Endothelial cell of umbilical vein (primary cell): ENCODE measurements at regions not wholly inside any gene's neighbourhood (a gene's known extent, or its start where the extent isn't known, plus 50 kb on each side); places are given as distances from the start of the nearest gene placed in this dataset.

Experiments
- BruUV-seq: library from RNA; stranded (reverse); fragments of 400-500 nt; replicated peaks from 2 replicates; lab custom pipeline; 2021; lab: Mats Ljungman, UMichigan
- CTCF ChIA-PET: fragments of 300-600, 350-600 bp; sonication (Branson Sonifier 250); formaldehyde crosslinking; loops from one replicate; lab custom pipeline; 2021; ENCODE audit warnings: antibody characterized with exemption, inconsistent platforms; lab: Charles Lee
- POLR2A ChIA-PET: fragments of 300-600, 350-600 bp; sonication (Branson Sonifier 250); formaldehyde crosslinking; loops from one replicate; lab custom pipeline; 2021; ENCODE audit warnings: antibody characterized with exemption, inconsistent platforms; lab: Charles Lee
- DNase-seq: peaks from one replicate; pipeline ENCODE4 v3.0.0-alpha.2; 2011; ENCODE audit warnings: low read depth, low spot score
- FAIRE-seq: peaks from 2 replicates; lab custom pipeline; 2011; peaks lifted over from hg19 to GRCh38; lab: Jason Lieb, UNC
- H2AFZ ChIP-seq: 2 replicates; pipeline ENCODE4 v1.6.0; 2012; ENCODE audit warnings: low read depth, low read length, control low read depth, inconsistent platforms
- H3K27ac ChIP-seq: 2 replicates; pipeline ENCODE4 v1.5.1; 2011; ENCODE audit warnings: low read depth, mild to moderate bottlenecking, control low read depth, low read length, moderate library complexity; ENCODE audit not compliant: insufficient read depth
- H3K27me3 ChIP-seq, 2 experiments: 2 replicates each; pipeline versions ENCODE4 v1.6.0 to v1.6.1; 2011; ENCODE audit warnings: low read length in 2 of 2, mixed read lengths in 1 of 2; ENCODE audit not compliant: control insufficient read depth in 2 of 2, insufficient read depth in 2 of 2
- H3K36me3 ChIP-seq, 2 experiments: 2 replicates in 1 of 2; 3 replicates in 1 of 2; pipeline ENCODE4 v1.5.1; 2011; ENCODE audit warnings: low read length in 2 of 2, mild to moderate bottlenecking in 1 of 2, moderate library complexity in 1 of 2; ENCODE audit not compliant: control insufficient read depth in 2 of 2, insufficient read depth in 2 of 2; ENCODE audit errors: extremely low read depth in 1 of 2
- H3K4me1 ChIP-seq: 3 replicates; pipeline ENCODE4 v1.5.1; 2011; ENCODE audit warnings: mild to moderate bottlenecking, low read length; ENCODE audit not compliant: control insufficient read depth, insufficient read depth; ENCODE audit errors: extremely low read depth
- H3K4me2 ChIP-seq: 2 replicates; pipeline ENCODE4 v1.6.1; 2011; ENCODE audit warnings: low read length, control low read depth, mixed read lengths; ENCODE audit not compliant: insufficient read depth
- H3K4me3 ChIP-seq, 3 experiments: fragments of 200-600 bp in 1 of 3; sonication (generic), shearing (Covaris generic) in 1 of 3; replicated peaks in 1 of 3; 2 replicates each; pipeline ENCODE4 v1.5.1; 2011 to 2016; ENCODE audit warnings: control low read depth in 3 of 3, low read length in 3 of 3, mild to moderate bottlenecking in 2 of 3, inconsistent platforms in 1 of 3, low read depth in 1 of 3, moderate library complexity in 1 of 3; ENCODE audit not compliant: insufficient read depth in 1 of 3
- H3K79me2 ChIP-seq: 2 replicates; pipeline ENCODE4 v1.6.0; 2012; ENCODE audit warnings: low read length, inconsistent platforms; ENCODE audit not compliant: control insufficient read depth, insufficient read depth
- H3K9ac ChIP-seq: replicated peaks from 2 replicates; pipeline ENCODE3; 2011; ENCODE audit warnings: low read length, control low read depth; ENCODE audit not compliant: insufficient read depth; ENCODE audit errors: extremely low read depth
- H3K9me1 ChIP-seq: replicated peaks from 3 replicates; pipeline ENCODE4 v1.6.0; 2011; ENCODE audit warnings: mild to moderate bottlenecking, low read length; ENCODE audit not compliant: control insufficient read depth, insufficient read depth; ENCODE audit errors: extremely low read depth
- H3K9me3 ChIP-seq: replicated peaks from 2 replicates; pipeline ENCODE4 v1.5.1; 2012; ENCODE audit warnings: low read length, inconsistent platforms; ENCODE audit not compliant: control insufficient read depth, insufficient read depth
- H4K20me1 ChIP-seq: replicated peaks from 2 replicates; pipeline ENCODE3; 2011; ENCODE audit warnings: mild to moderate bottlenecking, low read length; ENCODE audit not compliant: control insufficient read depth, insufficient read depth; ENCODE audit errors: extremely low read depth
- CTCF ChIP-seq, 2 donors: IDR thresholded peaks; 1 replicate in 1 of 2; 2 replicates in 1 of 2; pipeline ENCODE4 v1.5.1; 2011; ENCODE audit warnings: low read length in 2 of 2, mild to moderate bottlenecking in 2 of 2, moderate library complexity in 2 of 2, control low read depth in 1 of 2, inconsistent platforms in 1 of 2, low read depth in 1 of 2; ENCODE audit not compliant: insufficient read depth in 1 of 2; ENCODE audit errors: extremely low read depth in 1 of 2
- EZH2 ChIP-seq: IDR thresholded peaks from 2 replicates; pipeline ENCODE4 v1.6.1; 2012; ENCODE audit warnings: borderline replicate concordance, low read depth, mild to moderate bottlenecking, moderate library complexity, low read length, inconsistent platforms; ENCODE audit not compliant: severe bottlenecking
- FOS ChIP-seq: IDR thresholded peaks from 2 replicates; pipeline ENCODE4 v1.6.1; 2011; ENCODE audit warnings: mild to moderate bottlenecking, low read length, moderate library complexity, borderline replicate concordance; ENCODE audit not compliant: insufficient read depth
- GATA2 ChIP-seq: IDR thresholded peaks from 2 replicates; pipeline ENCODE4 v1.7.0; 2011; ENCODE audit warnings: low read depth, mild to moderate bottlenecking, moderate library complexity, mixed read lengths, low read length; ENCODE audit not compliant: insufficient read length, insufficient read depth
- JUN ChIP-seq: IDR thresholded peaks from 2 replicates; pipeline ENCODE4 v1.6.1; 2011; ENCODE audit warnings: borderline replicate concordance, low read depth; ENCODE audit not compliant: insufficient read length, insufficient read depth
- MYC ChIP-seq: IDR thresholded peaks from one replicate; pipeline ENCODE4 v1.6.1; 2011; ENCODE audit warnings: mild to moderate bottlenecking, low read depth, low read length
- POLR2A ChIP-seq: IDR thresholded peaks from 2 replicates; pipeline ENCODE4 v1.6.1; 2012; ENCODE audit warnings: low read depth, mild to moderate bottlenecking, control low read depth, low read length
- POLR2AphosphoS5 ChIP-seq: IDR thresholded peaks from 2 replicates; pipeline ENCODE4 v1.6.1; 2012; ENCODE audit warnings: low read depth, mild to moderate bottlenecking, control low read depth, low read length, moderate library complexity; ENCODE audit not compliant: insufficient read depth
- dilution Hi-C: fragments of 300-500 bp; cut with MboI; formaldehyde crosslinking; loops from one replicate; pipeline ENCODE4 v1.15.0; 2019; ENCODE audit warnings: low sequenced_read_pairs; ENCODE audit not compliant: extremely low pct_ligation_motif_present
- intact Hi-C: fragments of 100-400 bp; cut with micrococcal nuclease; formaldehyde crosslinking; loops from one replicate; pipeline ENCODE4 v1.10.0; 2022

GRCh38 chr11:110793556-110793955 lies 81.3 kb upstream of the ARHGAP20 start:
- Histone ChIP-seq H3K4me1 (peaks cover 20% of the 10 kb centered on the region), H4K20me1 (no peaks in the 10 kb centered on the region), H3K27me3 (no peaks in the 10 kb centered on the region), H3K4me3 (no peak overlapping the region), H3K9ac (no peak overlapping the region), H2AFZ (peak overlapping the region; percentile 67), H3K27ac (no peak overlapping the region), H3K79me2 (no peaks in the 10 kb centered on the region), H3K9me3 (no peaks in the 10 kb centered on the region), H3K36me3 (no peaks in the 10 kb centered on the region), H3K4me2 (no peak overlapping the region), H3K9me1 (no peaks in the 10 kb centered on the region)
- dilution Hi-C loops: no loop called here
- ChIA-PET POLR2A (no interaction called here), CTCF (interaction anchor here (0.8 to 2.8 kb wide), 3 partner anchors 10 to 81 kb away, joined by 3 to 11 read pairs (median 10); no protein-coding TSS in a partner anchor)
- BruUV-seq: no TSS peak
- TF ChIP-seq EZH2 (no peak), POLR2A (no peak), CTCF (IDR thresholded peaks at IDR 0.05; ENCODE audit: extremely low read depth in 1 of 2, insufficient read depth in 1 of 2, low read depth in 1 of 2, low read length in 2 of 2) (no peak), JUN (no peak), MYC (no peak), GATA2 (no peak), POLR2AphosphoS5 (no peak), FOS (no peak)
- intact Hi-C loops: loop anchor here (5.0 kb wide), 1 partner anchor 39 kb away; no protein-coding TSS in a partner anchor
- FAIRE-seq (peak; percentile 24), DNase-seq (peak; percentile 51)
